GM18499 (cell line): ENCODE measurements at regions not wholly inside any gene's neighbourhood (a gene's known extent, or its start where the extent isn't known, plus 50 kb on each side); places are given as distances from the start of the nearest gene placed in this dataset.

Experiments
- ATAC-seq: cut with Tn5 transposase; IDR thresholded peaks from one replicate; pipeline ENCODE4 v1.9.1; 2021; ENCODE audit warnings: moderate number of reproducible peaks; ENCODE audit not compliant: insufficient read depth, unreplicated experiment

GRCh38 chr18:71942433-71942832 is 601.7 kb downstream of the CBLN2 start:
- no peak for ATAC-seq

DNA sequence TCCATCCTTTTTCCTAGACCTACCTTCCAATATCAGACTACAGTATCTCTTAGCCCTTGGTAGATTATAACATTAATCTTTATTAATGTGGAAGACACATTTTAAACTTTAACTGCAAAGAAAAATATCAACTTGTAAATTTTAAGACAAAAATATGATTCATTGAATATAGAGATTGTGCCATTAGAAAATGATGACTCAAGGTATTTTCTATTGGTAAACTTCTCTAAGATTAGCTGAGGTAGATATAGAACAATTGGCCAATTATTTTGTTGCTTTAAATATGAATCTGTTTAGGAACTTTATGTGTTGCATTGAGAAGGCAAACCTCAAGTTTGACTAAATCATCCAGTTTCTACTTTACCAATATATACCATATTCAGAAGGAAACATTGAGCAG is 604.7 kb downstream of the CBLN2 start:
- no peak for ATAC-seq

DNA sequence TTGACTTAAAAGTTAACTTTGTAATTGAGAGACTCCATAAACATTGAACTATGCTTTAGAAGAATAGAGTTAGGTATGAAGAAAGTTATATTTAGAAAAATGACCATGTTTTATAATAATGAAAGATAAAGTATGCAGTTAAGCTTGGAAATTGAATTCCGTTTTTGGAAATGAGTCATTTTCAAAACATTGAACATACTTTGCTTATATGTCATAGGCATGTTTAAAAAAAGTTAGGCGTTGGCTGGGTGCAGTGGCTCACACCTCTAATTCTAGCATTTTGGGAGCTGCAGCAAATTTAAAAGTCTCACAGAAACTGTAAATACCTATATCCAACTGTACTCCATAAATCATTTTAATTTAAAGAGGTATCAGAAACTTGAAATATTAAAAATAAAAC is 607.4 kb downstream of the CBLN2 start:
- ATAC-seq: no peak

DNA sequence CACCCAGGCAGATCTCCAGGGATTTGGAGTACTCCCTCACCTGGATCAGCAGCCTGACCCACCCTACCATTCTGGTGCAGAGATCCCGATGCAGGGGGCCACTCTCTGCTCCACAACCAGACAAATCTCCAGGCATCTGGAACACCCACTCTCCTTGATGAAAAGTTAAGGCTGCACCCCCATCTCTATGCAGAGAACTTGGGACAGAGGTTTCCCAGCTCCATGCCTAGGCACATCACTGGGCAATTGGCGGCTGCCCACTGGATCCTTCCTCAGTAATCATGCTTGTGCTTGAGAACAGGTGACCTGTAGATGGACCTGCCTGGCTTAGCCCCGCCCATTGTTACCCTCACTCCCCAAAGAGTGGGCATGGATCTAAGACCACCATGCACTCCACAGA is 624.9 kb downstream of the CBLN2 start:
- ATAC-seq: no peak

- ATAC-seq: no peak
Measured at GRCh38 chr18:71913641-71914040, 630.5 kb downstream of the CBLN2 start.

GRCh38 chr18:71902482-71902881 is 641.7 kb downstream of the CBLN2 start:
- ATAC-seq: no peak

DNA sequence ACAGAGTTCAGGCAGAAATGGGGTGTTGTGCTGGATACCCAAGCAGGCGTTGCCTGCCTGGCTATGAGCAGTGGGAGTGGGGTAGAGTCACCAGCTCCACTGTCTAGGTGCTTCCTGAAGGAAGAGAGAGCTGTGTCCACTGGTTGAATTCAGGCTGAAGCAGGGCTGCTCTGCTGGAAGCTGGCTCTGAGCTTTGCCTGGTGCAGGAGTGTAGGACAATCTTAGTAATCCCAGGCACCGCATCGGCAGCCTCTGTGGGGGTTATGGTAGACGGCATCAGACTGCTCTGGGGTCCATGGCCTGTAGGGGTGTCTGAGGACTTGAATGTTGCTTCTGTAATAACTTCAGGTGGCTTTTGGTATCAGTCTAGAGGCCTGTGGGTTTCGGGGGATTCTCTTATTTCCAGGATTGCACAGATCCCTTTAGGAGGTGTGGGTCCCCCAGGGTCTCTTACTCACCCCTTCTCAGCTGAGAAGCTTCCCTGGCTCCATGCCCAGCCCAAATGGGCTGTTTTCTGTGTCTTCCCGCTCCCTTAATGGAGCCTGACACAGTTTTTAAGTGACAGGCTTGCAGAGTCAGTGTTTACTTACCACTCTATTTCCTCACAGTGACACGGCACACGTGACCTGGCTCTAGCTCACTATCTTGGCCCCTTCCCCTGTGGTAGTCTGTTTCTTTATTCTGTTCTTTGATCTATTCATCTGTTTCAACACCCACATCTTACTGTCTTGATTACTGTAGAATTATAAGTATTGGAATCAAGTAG is 644.3 kb downstream of the CBLN2 start:
- ATAC-seq: no peak

DNA sequence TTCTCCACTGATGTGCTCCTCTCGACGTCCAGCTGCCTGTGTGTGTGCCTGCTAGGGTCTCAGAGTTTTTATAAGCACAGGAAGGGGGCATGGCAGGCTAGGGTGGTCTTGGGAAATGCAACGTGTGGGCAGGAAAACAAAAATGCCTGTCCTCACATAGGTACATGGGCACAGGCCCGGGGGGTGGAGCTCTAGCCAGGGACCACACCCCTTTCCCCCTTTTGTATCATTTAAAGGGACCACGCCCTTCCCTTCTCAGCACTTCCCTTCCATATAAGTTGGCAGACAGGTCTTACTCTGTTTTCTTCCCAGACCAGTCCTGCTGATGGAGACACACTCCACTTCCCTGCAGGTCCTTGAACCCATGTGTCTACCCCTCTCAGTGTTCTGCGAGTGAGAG is 645.0 kb downstream of the CBLN2 start:
- no peak for ATAC-seq

DNA sequence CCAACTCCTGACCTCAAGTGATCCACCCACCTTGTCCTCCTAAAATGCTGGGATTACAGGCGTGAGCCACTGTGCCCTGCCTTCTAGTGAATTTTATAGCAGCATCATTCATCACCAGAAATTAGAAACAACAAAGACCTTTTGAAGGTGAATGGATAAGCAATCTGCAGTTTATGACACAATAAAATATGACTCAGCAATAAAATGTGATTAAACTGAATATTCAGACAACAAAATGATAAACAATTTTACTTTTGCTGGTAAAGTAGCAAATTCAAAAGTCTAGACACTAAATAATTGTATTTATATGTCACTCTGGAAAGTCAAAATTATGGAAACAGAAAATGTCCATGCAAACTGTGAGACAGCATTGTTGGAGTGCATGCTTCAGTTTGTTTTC is 656.6 kb downstream of the CBLN2 start:
- no peak for ATAC-seq

DNA sequence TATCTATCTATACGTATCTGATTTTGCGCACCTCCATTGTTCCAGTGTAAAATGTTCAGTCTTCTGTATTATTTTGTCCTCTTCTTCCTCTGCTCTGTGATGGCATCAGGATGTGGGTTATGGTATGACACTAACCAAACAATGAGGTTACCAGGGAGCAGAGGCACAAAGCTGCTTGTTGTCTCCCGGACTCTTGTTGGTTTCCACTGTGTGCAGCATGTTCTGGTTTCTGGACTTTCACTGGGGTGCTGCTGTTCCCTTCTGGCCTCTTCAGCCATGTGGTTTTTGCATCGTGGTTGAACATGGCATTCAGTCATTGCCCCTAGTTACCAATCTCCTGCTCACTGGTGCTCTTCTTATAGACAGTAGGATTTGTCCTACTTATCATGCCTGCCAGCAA is 665.9 kb downstream of the CBLN2 start:
- no peak for ATAC-seq

- no peak for ATAC-seq
Measured at GRCh38 chr18:71873695-71874094, 670.4 kb downstream of the CBLN2 start.

GRCh38 chr18:71865888-71866287 is 678.3 kb downstream of the CBLN2 start:
- no peak for ATAC-seq

DNA sequence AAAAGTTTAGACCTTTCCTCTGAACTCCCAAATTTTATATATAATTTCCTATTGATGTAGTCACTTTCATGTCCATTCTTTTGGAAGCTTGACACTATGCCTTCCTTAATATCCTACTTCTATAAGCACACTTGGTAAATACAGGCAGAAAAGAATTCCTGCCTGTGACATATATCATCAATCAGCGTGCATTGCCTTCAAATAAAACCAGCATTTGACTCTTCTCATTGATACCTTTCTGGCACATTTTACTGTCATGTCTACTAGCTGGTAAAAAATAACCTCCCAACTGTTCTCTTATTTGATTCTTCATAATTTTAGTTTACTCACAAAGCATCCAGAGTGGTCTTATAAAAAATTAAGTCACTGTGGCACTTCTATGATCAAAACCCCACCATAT is 693.5 kb downstream of the CBLN2 start:
- no peak for ATAC-seq

GRCh38 chr18:71849407-71849806 is 694.7 kb downstream of the CBLN2 start:
- ATAC-seq: no peak

DNA sequence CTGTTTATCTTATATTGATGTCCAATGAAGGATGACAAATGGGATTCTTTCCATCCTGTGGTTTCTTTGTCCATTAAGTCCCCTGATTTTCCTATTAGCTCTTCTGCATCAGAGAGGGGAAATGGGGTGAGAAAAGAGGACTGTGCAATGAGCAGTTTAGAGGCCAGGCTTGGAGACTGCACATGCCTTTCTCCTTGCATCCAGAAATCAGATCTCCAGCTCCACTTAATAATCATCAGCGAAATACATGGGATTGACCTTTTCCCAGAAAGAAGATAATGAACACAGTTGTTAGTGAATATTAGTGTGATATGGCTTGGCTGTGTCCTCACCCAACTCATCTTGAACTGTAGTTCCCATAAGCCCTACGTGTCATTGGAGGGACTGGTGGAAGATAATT is 697.4 kb downstream of the CBLN2 start:
- ATAC-seq: no peak

DNA sequence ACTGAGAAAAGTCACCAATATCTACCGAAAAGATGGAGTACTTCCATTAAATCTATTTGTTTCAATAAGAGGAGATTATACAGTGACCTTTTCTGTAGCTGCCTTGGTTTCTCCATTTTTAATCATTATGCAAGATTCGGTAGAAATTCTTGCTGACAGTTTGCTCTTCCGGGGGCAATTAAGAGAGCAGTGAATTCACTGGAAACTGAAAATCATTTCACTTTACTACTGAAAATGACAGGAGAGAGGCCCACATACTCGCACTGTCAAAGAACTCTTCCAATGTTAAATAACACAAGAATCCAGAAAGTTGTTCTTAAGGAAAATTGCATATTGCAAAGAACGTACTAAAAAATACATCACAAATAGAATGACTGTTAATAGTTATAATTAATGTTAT is 699.3 kb downstream of the CBLN2 start:
- no peak for ATAC-seq

DNA sequence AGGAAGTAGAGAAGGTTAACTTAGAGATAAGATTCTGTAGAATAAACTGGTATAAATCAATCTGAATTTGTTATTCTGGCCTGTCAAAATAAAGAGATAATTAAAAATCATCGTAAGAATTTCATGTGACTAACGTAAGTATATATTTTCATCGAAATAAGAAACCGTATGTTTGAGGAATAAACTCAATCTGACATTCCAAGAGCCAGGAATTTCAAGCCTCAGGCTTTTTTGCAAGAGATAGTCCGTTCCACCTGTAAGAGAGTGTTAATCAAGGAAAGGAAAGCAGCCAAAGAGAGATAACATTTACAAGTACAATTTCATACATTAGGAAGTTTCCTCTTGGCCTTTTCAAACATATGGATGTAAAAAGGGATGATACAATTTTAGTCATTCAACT is 701.5 kb downstream of the CBLN2 start:
- ATAC-seq: no peak

DNA sequence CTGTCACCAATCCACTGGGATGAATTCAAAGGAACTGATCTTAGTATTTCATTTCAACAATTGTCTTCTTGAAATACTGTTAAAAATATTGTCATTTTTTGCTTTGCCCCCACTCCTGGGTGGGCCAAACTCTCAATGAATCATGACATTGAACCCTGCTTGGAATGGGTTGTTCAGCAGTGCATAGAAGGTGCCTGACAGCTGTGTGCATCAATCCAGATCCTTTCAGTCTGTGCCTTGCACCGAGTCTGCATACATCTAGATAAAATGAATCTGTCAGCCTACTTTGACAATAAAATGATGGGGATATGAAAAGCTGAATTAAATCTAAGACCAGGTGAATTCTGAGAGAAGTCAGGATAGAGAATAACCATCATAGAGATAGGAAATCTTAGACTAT is 706.6 kb downstream of the CBLN2 start:
- no peak for ATAC-seq

DNA sequence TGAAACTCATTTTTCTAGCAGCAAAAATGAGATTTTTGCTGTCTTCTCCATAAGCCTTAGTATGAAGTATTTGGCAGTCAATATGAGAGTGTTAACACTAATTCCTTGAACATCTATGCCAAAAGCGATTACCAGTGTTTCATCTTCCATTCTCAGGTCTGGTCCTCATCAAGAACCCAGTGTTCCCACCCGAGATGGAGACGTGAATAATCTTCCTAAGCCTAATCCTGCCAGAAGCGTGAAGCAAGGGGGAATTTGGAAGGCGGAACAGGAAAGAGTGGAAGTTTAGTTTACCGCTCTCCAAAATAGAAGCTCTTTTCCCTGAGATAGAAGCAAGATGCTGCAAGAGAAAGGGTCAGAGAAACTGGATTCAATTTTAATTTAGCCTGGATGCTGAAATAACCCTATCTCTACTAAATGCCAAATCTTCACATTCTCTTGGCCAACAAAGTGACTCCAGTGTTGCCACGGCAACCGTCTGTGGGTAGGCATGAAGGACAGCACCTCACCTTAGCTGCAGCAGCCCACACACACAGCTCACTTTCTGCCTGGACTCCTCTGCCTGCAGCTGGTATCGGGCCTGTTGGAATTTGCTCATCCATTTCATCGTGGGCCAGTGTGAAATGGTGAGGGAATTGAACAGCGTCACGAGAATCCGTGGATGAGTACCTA is 711.1 kb downstream of the CBLN2 start:
- ATAC-seq: no peak

DNA sequence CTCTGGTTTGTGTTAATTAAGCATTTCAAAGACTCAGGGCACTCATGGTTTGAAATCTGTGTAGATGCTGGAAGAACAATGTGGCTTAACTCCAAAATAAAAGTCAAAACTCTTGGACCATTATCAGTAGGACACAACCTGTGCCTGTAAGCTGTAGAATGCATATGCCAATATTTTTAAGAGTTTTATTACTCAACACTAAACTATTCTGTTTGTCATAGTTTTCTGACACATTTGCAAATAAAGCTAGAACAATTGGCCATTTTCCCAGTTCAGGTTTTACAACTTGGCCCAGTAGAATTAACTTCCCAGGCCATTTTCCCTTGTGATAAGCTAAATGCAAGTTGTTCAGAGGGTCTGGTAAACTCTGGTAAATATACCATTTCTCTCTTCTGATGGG is 713.1 kb downstream of the CBLN2 start:
- no peak for ATAC-seq

DNA sequence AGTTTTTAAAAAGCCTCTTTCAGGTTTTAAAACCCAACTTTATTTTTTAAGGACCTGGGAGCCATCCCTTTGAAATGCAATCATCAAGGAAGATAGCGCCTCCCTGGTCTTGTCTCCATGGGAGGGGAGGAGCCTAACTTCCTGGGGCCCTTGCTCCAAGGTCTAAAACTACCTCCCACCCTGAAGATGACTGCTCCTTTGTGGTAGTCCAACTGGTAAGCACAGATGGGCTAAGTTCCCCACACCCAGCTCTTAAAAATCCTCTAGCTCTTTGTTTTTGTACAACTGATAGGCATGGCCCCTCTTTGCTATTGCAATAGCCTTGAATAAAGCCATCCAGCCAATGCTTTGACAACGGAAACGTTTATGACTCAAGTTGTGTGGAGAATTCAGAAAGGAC is 716.8 kb downstream of the CBLN2 start:
- ATAC-seq: no peak

GRCh38 chr18:71815305-71815704 is 728.8 kb downstream of the CBLN2 start:
- no peak for ATAC-seq
